ENCODE measurements at regions not wholly inside any gene's neighbourhood (a gene's known extent, or its start where the extent isn't known, plus 50 kb on each side); places are given as distances from the start of the nearest gene placed in this dataset.
"Not testable (repeated sequence)": the region's sequence is repeated elsewhere in the genome, so short reads cannot be mapped to it uniquely, and the experiment has no call there.

DNA sequence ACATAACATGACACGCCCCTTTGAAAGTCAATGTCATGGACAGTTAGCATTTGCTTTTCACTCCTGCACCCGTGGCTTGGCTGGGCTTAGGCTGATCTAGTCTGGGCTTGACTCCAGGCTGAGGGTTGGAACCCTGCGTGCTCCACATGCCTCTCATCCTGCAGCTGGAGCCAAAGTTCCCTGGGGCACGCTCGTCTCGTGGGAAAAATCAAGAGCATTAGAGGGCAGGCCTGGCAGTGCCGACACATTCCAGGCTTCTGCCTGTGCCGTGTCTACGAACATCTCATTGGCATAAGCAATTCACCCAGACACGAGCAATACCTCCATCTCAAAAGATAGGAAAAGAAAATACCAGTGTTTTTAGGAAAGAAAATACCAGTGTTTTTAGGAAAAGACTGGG is 342.7 kb upstream of the SULF2 start:
- TF ChIP-seq, protein P1, sequence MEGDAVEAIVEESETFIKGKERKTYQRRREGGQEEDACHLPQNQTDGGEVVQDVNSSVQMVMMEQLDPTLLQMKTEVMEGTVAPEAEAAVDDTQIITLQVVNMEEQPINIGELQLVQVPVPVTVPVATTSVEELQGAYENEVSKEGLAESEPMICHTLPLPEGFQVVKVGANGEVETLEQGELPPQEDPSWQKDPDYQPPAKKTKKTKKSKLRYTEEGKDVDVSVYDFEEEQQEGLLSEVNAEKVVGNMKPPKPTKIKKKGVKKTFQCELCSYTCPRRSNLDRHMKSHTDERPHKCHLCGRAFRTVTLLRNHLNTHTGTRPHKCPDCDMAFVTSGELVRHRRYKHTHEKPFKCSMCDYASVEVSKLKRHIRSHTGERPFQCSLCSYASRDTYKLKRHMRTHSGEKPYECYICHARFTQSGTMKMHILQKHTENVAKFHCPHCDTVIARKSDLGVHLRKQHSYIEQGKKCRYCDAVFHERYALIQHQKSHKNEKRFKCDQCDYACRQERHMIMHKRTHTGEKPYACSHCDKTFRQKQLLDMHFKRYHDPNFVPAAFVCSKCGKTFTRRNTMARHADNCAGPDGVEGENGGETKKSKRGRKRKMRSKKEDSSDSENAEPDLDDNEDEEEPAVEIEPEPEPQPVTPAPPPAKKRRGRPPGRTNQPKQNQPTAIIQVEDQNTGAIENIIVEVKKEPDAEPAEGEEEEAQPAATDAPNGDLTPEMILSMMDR (IDR thresholded peaks at IDR 0.05; ENCODE audit: borderline replicate concordance, extremely low read depth, low read length, poor library complexity, severe bottlenecking), result not testable (repeated sequence)
- TF ChIP-seq EZH2 (IDR thresholded peaks at IDR 0.05; ENCODE audit: borderline replicate concordance, low read depth, low read length, severe bottlenecking), result not testable (repeated sequence)
